Heart right ventricle (tissue), 16 donors: ENCODE measurements at regions not wholly inside any gene's neighbourhood (a gene's known extent, or its start where the extent isn't known, plus 50 kb on each side); places are given as distances from the start of the nearest gene placed in this dataset.

ENCODE experiments used
- ATAC-seq, 8 donors: fragments of 200-7000 bp; cut with Tn5 transposase; one replicate each; pipeline ENCODE4 v1.9.1; 2020; ENCODE audit warnings: mild to moderate bottlenecking in 8 of 8, moderate library complexity in 8 of 8, moderate number of reproducible peaks in 1 of 8
- DNase-seq, 2 donors: peaks; one replicate each; pipeline ENCODE4 v3.0.0-alpha.2; 2020
- H3K27ac ChIP-seq, 10 donors: fragments of 200-600 bp; sonication (generic) in 2 of 10; one replicate each; pipeline versions ENCODE4 v1.5.0 to v1.8.0; 2020 to 2022; ENCODE audit warnings: mild to moderate bottlenecking in 3 of 10
- H3K27me3 ChIP-seq, 7 donors: fragments of 200-600 bp; one replicate each; pipeline ENCODE4 v1.8.0; 2021 to 2022; ENCODE audit warnings: mild to moderate bottlenecking in 2 of 7
- H3K36me3 ChIP-seq, 9 donors: fragments of 200-600 bp; sonication (generic) in 1 of 9; one replicate each; pipeline versions ENCODE4 v1.5.0 to v1.8.0; 2020 to 2022; ENCODE audit warnings: mild to moderate bottlenecking in 2 of 9
- H3K4me1 ChIP-seq, 9 donors: fragments of 200-600 bp; sonication (generic) in 1 of 9; one replicate each; pipeline versions ENCODE4 v1.5.0 to v1.8.0; 2020 to 2022; ENCODE audit warnings: mild to moderate bottlenecking in 4 of 9
- H3K4me3 ChIP-seq, 10 donors: fragments of 200-600 bp; sonication (generic) in 2 of 10; one replicate each; pipeline versions ENCODE4 v1.5.0 to v1.8.0; 2020 to 2022; ENCODE audit warnings: mild to moderate bottlenecking in 7 of 10, moderate library complexity in 2 of 10
- H3K9me3 ChIP-seq, 11 donors: fragments of 200-600 bp in 10 of 11; sonication (generic) in 2 of 11; one replicate each; pipeline versions ENCODE4 v1.5.0 to v1.8.0; 2013 to 2022; ENCODE audit warnings: mild to moderate bottlenecking in 2 of 11, control low read depth in 1 of 11, moderate library complexity in 1 of 11
- WGBS, 2 donors: extraction: QIAGEN DNeasy Blood & Tissue Kit; methylation state at CpG; one replicate each; pipeline ENCODE4 v1.1.7; 2013; ENCODE audit warnings: inconsistent platforms in 1 of 2; 5-methylcytosine and 5-hydroxymethylcytosine counted together
- intact Hi-C, 10 donors: fragments of 100-400 bp; cut with DNase I; formaldehyde crosslinking; loops; one replicate each; pipeline versions ENCODE4 v1.11.1 to v1.14.2; 2022
- TF ChIP-seq, protein P1 (sequence below), 9 donors: fragments of 200-600 bp; sonication (generic) in 2 of 9; IDR thresholded peaks; one replicate each; pipeline versions ENCODE4 v1.5.0 to v1.8.0; 2021 to 2022; ENCODE audit warnings: antibody characterized with exemption in 9 of 9, mild to moderate bottlenecking in 5 of 9, moderate library complexity in 1 of 9
- donor health status: Arrhythmogenic right ventricular cardiomyopathy.
- donor health status: ischemic (EF 13 %, LVEDD 7.1; RV severe dilation, severe dysfunction).
- donor health status: healthy with polysubstance abuse.
- donor health status: DM: no; HTN: yes; CAD: no.
- donor health status: DM: no; HTN: no; CAD: no.
- donor health status: ischemic (EF 25% LVEDD 6.9; RV normal size, moderate dysfunction).
- donor health status: ischemic (EF 25% LVEDD 5.7; RV mildly dilated, moderate dysfunction).
- donor health status: healthy.
- donor health status: DM: yes; HTN: yes; CAD: no.
- donor health status: Ischemic cardiomyopathy.
- donor health status: ischemic (EF 35%, LVEDD 5.7; RV mildly dilated, moderate dysfunction).
- donor health status: nonischemic (EF 11% LVEDD 7.7; RV severe dilation, severe dysfunction).
- donor health status: DM: yes; HTN: yes; CAD: no.
- donor health status: PGD.
- donor health status: ischemic (EF 29% LVEDD 5.4; RV normal size, mild dysfunction).
- donor health status: nonischemic (EF 23%, LVEDD 6.1; RV moderate dilation, normal function).

DNA sequence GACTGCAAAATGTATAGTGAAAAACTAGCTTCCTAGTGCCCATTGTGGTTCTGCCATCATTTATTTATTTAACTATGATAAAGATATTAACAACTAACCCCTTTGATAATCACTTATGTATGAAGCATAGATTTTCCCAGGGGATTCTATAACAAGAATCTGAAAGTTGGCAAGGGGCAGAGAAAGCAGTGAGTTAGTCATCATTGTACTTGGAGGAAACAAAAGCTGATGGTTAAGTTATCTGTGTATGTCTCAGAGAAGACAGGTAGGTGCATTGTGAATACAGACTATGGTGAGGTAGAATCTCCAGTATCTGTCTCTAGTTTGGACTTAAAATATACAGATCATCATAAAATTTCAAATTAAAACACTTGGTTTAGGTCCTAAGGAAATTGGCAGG, 2159.1 kb upstream of the CELF4 start:
- TF ChIP-seq, protein P1, sequence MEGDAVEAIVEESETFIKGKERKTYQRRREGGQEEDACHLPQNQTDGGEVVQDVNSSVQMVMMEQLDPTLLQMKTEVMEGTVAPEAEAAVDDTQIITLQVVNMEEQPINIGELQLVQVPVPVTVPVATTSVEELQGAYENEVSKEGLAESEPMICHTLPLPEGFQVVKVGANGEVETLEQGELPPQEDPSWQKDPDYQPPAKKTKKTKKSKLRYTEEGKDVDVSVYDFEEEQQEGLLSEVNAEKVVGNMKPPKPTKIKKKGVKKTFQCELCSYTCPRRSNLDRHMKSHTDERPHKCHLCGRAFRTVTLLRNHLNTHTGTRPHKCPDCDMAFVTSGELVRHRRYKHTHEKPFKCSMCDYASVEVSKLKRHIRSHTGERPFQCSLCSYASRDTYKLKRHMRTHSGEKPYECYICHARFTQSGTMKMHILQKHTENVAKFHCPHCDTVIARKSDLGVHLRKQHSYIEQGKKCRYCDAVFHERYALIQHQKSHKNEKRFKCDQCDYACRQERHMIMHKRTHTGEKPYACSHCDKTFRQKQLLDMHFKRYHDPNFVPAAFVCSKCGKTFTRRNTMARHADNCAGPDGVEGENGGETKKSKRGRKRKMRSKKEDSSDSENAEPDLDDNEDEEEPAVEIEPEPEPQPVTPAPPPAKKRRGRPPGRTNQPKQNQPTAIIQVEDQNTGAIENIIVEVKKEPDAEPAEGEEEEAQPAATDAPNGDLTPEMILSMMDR (IDR thresholded peaks at IDR 0.05) = no peak
- no peaks in the 10 kb centered on the region for H3K4me1 ChIP-seq
- H3K36me3 ChIP-seq = no peaks in the 10 kb centered on the region
- ATAC-seq (no peak), DNase-seq (no peak)
- H3K9me3 ChIP-seq = no peaks in the 10 kb centered on the region
- H3K27me3 ChIP-seq = no peaks in the 10 kb centered on the region
- intact Hi-C loops = loop anchor here in 1 of 10 donors (10.0 kb wide), 1 partner anchor 60 kb away; no protein-coding TSS in a partner anchor
- H3K27ac ChIP-seq = no peak overlapping the region
- H3K4me3 ChIP-seq = no peak overlapping the region

DNA sequence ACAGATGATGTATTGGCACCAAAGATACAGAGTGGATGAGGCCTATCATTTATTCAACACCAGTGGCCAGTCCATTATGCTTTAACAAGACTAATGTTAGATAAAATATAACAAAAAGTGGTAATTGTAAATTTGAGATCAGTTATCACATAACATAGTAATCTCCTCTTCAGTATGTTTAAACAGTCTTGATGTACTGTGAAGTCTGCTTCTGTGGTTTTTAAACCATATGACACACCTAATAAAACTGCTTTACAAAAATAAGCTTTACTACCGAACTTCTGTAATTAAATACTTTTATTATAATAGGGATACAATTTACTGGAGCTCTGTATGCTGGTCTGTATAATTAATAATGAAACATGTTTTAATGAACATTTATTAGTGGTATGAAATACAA, 2156.1 kb upstream of the CELF4 start:
- ATAC-seq = no peak
- 89 to 98% methylated on average over 1 of the region's 1 CpG for WGBS, 2 donors
- DNase-seq = no peak
- Histone ChIP-seq H3K36me3 (no peaks in the 10 kb centered on the region), H3K9me3 (no peaks in the 10 kb centered on the region), H3K4me3 (no peak overlapping the region), H3K27ac (no peak overlapping the region), H3K4me1 (no peaks in the 10 kb centered on the region), H3K27me3 (no peaks in the 10 kb centered on the region)
- intact Hi-C loops = loop anchor here in 1 of 10 donors (10.0 kb wide), 1 partner anchor 57 kb away; no protein-coding TSS in a partner anchor
- TF ChIP-seq, protein P1 (IDR thresholded peaks at IDR 0.05) = no peak

DNA sequence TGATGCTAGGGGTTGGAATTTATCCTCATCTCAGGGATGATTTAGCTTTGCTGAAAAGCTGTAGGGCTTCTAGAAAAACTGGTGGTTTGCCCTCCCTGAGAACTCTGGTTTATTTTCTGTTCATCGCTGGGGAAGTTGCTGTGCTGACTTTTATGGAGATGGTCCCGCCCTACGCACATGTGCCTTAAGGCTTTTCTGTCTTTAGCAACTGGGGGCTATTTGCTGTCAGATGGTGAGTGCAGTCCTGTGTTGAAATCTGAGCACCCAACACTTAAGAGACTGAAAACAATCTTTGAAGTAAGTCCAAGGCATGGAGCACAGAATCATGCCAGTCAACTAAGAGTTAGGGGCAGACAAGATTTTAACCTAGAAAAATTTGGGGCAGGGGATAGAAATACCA, 2148.4 kb upstream of the CELF4 start:
- Histone ChIP-seq H3K4me1 (no peaks in the 10 kb centered on the region), H3K36me3 (no peaks in the 10 kb centered on the region), H3K27me3 (no peaks in the 10 kb centered on the region), H3K9me3 (no peaks in the 10 kb centered on the region), H3K27ac (no peak overlapping the region), H3K4me3 (no peak overlapping the region)
- TF ChIP-seq, protein P1 (IDR thresholded peaks at IDR 0.05) = no peak
- DNase-seq (no peak), ATAC-seq (no peak)
- intact Hi-C loops = no loop called here
- WGBS, 2 donors = 94 to 96% methylated on average over 3 of the region's 3 CpGs

DNA sequence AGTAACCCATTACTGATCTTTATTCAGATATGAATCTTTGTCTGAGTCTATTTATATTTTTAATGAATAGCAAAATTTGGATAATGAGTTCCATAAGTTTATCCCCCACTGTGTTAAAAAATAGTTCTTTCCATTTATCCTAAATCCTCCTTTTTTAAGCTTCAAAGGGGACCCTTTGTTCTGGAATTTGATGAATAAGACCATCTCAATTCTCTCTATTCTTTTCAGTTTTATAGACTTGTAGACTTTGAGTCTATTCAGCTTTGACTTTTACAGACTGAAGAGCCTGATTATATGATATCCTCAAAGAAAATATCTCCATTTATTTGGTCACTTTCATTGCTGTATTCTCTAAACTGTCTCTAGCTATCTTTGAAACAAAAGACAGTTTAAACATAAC, 2146.1 kb upstream of the CELF4 start:
- Histone ChIP-seq H3K36me3 (no peaks in the 10 kb centered on the region), H3K27me3 (no peaks in the 10 kb centered on the region), H3K9me3 (no peaks in the 10 kb centered on the region), H3K27ac (no peak overlapping the region), H3K4me1 (no peaks in the 10 kb centered on the region), H3K4me3 (no peak overlapping the region)
- no peak for ATAC-seq
- intact Hi-C loops = no loop called here
- TF ChIP-seq, protein P1 (IDR thresholded peaks at IDR 0.05) = no peak
- DNase-seq = no peak

DNA sequence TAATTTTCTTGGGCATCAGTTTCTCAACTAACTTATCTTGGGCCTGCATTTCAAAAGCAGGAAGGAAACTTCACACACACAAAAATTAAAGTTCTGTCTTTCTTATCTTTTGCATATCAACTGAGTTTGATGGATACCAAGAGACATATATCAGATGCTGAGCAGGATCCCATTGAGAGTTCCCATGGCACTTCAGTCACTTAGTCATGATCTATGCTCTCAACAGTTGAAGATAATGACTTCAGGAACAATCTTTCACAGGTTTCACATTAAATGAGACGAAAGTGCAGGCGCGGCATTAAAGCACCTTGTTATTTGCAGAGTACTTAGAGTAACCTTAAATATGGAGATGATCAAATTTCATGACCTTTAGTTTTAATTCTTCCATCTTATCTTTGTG, 2139.8 kb upstream of the CELF4 start:
- ATAC-seq = no peak
- 86 to 89% methylated on average over 3 of the region's 3 CpGs for WGBS, 2 donors
- Histone ChIP-seq H3K4me3 (no peak overlapping the region), H3K27me3 (no peaks in the 10 kb centered on the region), H3K36me3 (no peaks in the 10 kb centered on the region), H3K27ac (no peak overlapping the region), H3K4me1 (no peaks in the 10 kb centered on the region), H3K9me3 (no peaks in the 10 kb centered on the region)
- DNase-seq = no peak
- TF ChIP-seq, protein P1 (IDR thresholded peaks at IDR 0.05) = no peak
- intact Hi-C loops = loop anchor here in 1 of 10 donors (10.0 kb wide), 1 partner anchor 1719 kb away; no protein-coding TSS in a partner anchor
